ENCODE measurements at regions not wholly inside any gene's neighbourhood (a gene's known extent, or its start where the extent isn't known, plus 50 kb on each side); places are given as distances from the start of the nearest gene placed in this dataset.
A peak's percentile ranks its signal among the peaks of the same experiment; 100 is the strongest.

GRCh38 chr6:105901583-105901982 lies 184.6 kb upstream of the PRDM1 start:
- no peak for DNase-seq

GRCh38 chr6:105900125-105900937 lies 185.8 kb upstream of the PRDM1 start:
- no peak for DNase-seq

- DNase-seq = no peak
Measured at GRCh38 chr6:105898286-105898685, 187.8 kb upstream of the PRDM1 start.

GRCh38 chr6:105897131-105897530 lies 189.0 kb upstream of the PRDM1 start:
- DNase-seq = no peak

GRCh38 chr6:105896821-105897095 lies 189.4 kb upstream of the PRDM1 start:
- no peak for DNase-seq

GRCh38 chr6:105896052-105896820 lies 189.9 kb upstream of the PRDM1 start:
- DNase-seq = peak; percentile 25

GRCh38 chr6:105894556-105894955 lies 191.6 kb upstream of the PRDM1 start:
- no peak for DNase-seq

- no peak for DNase-seq
Measured at GRCh38 chr6:105893741-105894140, 192.4 kb upstream of the PRDM1 start.

- DNase-seq = no peak
Measured at GRCh38 chr6:105892577-105893262, 193.4 kb upstream of the PRDM1 start.

GRCh38 chr6:105890521-105891244 lies 195.5 kb upstream of the PRDM1 start:
- no peak for DNase-seq

- no peak for DNase-seq
Measured at GRCh38 chr6:105889902-105890301, 196.2 kb upstream of the PRDM1 start.

- DNase-seq = no peak
Measured at GRCh38 chr6:105886814-105887544, 199.2 kb upstream of the PRDM1 start.

- no peak for DNase-seq
Measured at GRCh38 chr6:105886066-105886813, 199.9 kb upstream of the PRDM1 start.

GRCh38 chr6:105884426-105884825 lies 201.7 kb upstream of the PRDM1 start:
- no peak for DNase-seq

GRCh38 chr6:105884011-105884410 lies 202.1 kb upstream of the PRDM1 start:
- DNase-seq = no peak

GRCh38 chr6:105882828-105883227 lies 203.3 kb upstream of the PRDM1 start:
- no peak for DNase-seq

- no peak for DNase-seq
Measured at GRCh38 chr6:105882121-105882803, 203.9 kb upstream of the PRDM1 start.

GRCh38 chr6:105881608-105882007 lies 204.5 kb upstream of the PRDM1 start:
- no peak for DNase-seq

- DNase-seq = no peak
Measured at GRCh38 chr6:105880030-105880492, 206.1 kb upstream of the PRDM1 start.

- DNase-seq = no peak
Measured at GRCh38 chr6:105879146-105879545, 207.0 kb upstream of the PRDM1 start.
